Ishikawa (cell line): ENCODE measurements at regions not wholly inside any gene's neighbourhood (a gene's known extent, or its start where the extent isn't known, plus 50 kb on each side); places are given as distances from the start of the nearest gene placed in this dataset.

Experiments used
- EGR1 ChIP-seq: IDR thresholded peaks from 2 replicates; pipeline ENCODE4 v1.6.1; 2012
- EP300 ChIP-seq: IDR thresholded peaks from 2 replicates; pipeline ENCODE4 v1.6.1; 2012; ENCODE audit warnings: borderline replicate concordance
- NFIC ChIP-seq: IDR thresholded peaks from 2 replicates; pipeline ENCODE4 v1.6.1; 2012
- RAD21 ChIP-seq: IDR thresholded peaks from 2 replicates; pipeline ENCODE4 v1.6.1; 2012; ENCODE audit warnings: low read depth
- TAF1 ChIP-seq: IDR thresholded peaks from 2 replicates; pipeline ENCODE4 v1.6.1; 2012; ENCODE audit warnings: low read depth, mild to moderate bottlenecking
- YY1 ChIP-seq: IDR thresholded peaks from 2 replicates; pipeline ENCODE4 v1.6.1; 2012; ENCODE audit warnings: low read depth
- TF ChIP-seq, protein P1 (sequence below): IDR thresholded peaks from 2 replicates; pipeline ENCODE4 v1.6.1; 2012

GRCh38 chr3:166900866-166901577 lies 479.1 kb downstream of the ZBBX start:
- TF ChIP-seq NFIC, result no peak
- TF ChIP-seq EGR1, result no peak
- TF ChIP-seq, protein P1, sequence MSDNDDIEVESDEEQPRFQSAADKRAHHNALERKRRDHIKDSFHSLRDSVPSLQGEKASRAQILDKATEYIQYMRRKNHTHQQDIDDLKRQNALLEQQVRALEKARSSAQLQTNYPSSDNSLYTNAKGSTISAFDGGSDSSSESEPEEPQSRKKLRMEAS, result no peak
- TF ChIP-seq YY1, result no peak
- TF ChIP-seq EP300, result no peak
- no peak for TF ChIP-seq RAD21
- TF ChIP-seq TAF1, result no peak
